NCI-H1048 (cell line): ENCODE measurements at regions not wholly inside any gene's neighbourhood (a gene's known extent, or its start where the extent isn't known, plus 50 kb on each side); places are given as distances from the start of the nearest gene placed in this dataset.
"Not testable (repeated sequence)": the region's sequence is repeated elsewhere in the genome, so short reads cannot be mapped to it uniquely, and the experiment has no call there.

Experiments used
- DNase-seq: peaks from one replicate; lab custom pipeline; 2025; lab: John Stamatoyannopoulos, UW

GRCh38 chr10:44173608-44173894, 211.3 kb downstream of the CXCL12 start:
- DNase-seq: no peak

- no peak for DNase-seq
These were observed 211.9 kb downstream of the CXCL12 start for GRCh38 chr10:44172883-44173607.

- DNase-seq: no peak
These were observed 213.1 kb downstream of the CXCL12 start for GRCh38 chr10:44171765-44172164.

GRCh38 chr10:44168478-44168877, 216.4 kb downstream of the CXCL12 start:
- DNase-seq: no peak

- DNase-seq: no peak
These were observed 217.1 kb downstream of the CXCL12 start for GRCh38 chr10:44167752-44168151.

GRCh38 chr10:44166441-44166840, 218.5 kb downstream of the CXCL12 start:
- DNase-seq: no peak

- no peak for DNase-seq
These were observed 220.5 kb downstream of the CXCL12 start for GRCh38 chr10:44164251-44164956.

- DNase-seq: no peak
These were observed 223.7 kb downstream of the CXCL12 start for GRCh38 chr10:44161184-44161583.

GRCh38 chr10:44157574-44157973, 227.3 kb downstream of the CXCL12 start:
- DNase-seq: no peak

- DNase-seq: no peak
These were observed 229.9 kb downstream of the CXCL12 start for GRCh38 chr10:44154956-44155355.

- no peak for DNase-seq
These were observed 230.8 kb downstream of the CXCL12 start for GRCh38 chr10:44153918-44154670.

GRCh38 chr10:44143556-44143955, 241.3 kb downstream of the CXCL12 start:
- no peak for DNase-seq

GRCh38 chr10:44132361-44133289, 252.3 kb downstream of the CXCL12 start:
- no peak for DNase-seq

- no peak for DNase-seq
These were observed 258.6 kb downstream of the CXCL12 start for GRCh38 chr10:44126291-44126717.

GRCh38 chr10:44125879-44126278, 259.0 kb downstream of the CXCL12 start:
- no peak for DNase-seq

- DNase-seq: no peak
These were observed 266.4 kb downstream of the CXCL12 start for GRCh38 chr10:44118500-44118899.

GRCh38 chr10:44116474-44116873, 268.4 kb downstream of the CXCL12 start:
- no peak for DNase-seq

GRCh38 chr10:44115516-44115915, 269.4 kb downstream of the CXCL12 start:
- DNase-seq: no peak

GRCh38 chr10:44114441-44114840, 270.5 kb downstream of the CXCL12 start:
- no peak for DNase-seq

- DNase-seq: not testable (repeated sequence)
These were observed 272.6 kb downstream of the CXCL12 start for GRCh38 chr10:44112280-44112679.

GRCh38 chr10:44105696-44106095, 279.2 kb downstream of the CXCL12 start:
- no peak for DNase-seq

GRCh38 chr10:44102726-44103255, 282.1 kb downstream of the CXCL12 start:
- DNase-seq: no peak
